AG08395 (cell line): ENCODE measurements at regions not wholly inside any gene's neighbourhood (a gene's known extent, or its start where the extent isn't known, plus 50 kb on each side); places are given as distances from the start of the nearest gene placed in this dataset.

Experiments used
- DNase-seq: peaks from one replicate; pipeline ENCODE4 v3.0.0; 2012; ENCODE audit warnings: mixed read lengths, low spot score

DNA sequence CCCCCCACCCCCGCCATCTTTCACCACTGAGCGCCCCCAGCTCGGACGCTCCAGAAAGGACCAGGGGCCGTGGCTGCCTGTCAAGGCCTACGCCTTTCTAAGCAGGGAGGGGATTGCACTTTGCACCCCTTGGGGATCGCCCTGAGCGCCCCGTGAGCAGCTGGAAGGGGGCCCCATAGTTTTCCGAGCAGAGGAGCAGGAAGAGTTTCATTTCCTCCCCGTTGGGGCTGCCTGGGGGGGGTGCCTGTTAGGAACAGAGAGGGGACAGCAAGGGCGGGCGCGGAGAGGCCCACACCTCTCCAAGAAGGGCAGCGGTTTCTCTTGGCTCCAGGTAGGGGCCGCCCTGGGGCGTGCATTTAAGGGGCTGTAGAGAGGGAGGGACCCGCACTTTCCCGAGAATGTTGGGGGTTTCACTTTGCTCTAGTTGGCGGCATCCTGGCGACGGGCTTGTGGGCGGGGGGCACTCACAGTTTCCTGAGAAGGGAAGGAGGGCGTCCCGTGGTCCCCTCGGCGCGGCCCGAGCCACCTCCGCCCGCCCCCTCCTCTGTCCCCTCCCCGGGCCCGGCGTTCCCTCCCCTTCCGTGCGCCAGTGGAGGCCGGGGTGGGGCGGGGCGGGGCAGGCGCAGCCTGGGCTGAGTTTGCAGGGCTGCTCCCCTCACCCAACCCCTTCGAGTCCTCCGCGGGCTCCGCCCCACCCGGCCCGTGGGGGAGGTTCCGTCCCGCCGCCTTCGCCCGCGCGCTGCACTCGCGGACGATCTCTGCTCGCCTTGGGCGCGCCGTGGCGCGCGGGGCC, 82.3 kb upstream of the CD99 start:
- peak; percentile 95 for DNase-seq

DNA sequence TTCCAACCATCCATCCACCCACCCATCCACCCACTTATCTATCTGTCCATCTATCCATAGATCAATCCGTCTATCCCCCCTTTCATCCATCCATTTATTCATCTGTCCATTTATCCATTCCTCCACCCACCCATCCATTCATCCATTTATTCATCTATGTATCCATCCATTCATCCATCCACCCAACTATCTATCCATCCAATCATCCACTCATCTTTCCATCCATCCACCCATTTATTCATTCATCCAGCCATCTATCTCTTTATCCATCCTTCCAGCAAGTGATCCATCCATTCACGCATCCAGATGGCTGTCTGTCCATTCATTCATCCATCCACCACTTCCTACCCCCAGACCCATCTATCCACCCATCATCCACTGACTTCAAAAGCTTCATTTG, 84.0 kb upstream of the CD99 start:
- DNase-seq = no peak

DNA sequence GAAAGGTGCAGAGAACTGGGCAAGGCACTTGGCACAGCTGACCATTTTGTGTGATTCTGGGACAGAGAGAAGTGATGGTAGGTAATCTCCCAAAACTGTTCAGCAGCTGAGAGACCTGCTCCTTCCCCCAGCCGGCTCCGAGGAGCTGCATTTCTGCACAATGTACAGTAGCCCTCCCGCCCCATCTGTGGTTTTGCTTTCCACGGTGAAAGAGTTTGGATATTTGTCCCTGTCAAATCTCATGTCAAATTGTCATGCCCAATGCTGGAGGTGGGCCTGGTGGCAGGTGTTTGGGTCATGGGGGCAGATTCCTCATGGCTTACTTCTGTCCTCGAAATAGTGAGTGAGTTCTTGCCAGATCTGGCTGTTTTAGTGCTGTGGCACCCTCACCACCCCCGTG, 90.5 kb upstream of the CD99 start:
- no peak for DNase-seq

DNA sequence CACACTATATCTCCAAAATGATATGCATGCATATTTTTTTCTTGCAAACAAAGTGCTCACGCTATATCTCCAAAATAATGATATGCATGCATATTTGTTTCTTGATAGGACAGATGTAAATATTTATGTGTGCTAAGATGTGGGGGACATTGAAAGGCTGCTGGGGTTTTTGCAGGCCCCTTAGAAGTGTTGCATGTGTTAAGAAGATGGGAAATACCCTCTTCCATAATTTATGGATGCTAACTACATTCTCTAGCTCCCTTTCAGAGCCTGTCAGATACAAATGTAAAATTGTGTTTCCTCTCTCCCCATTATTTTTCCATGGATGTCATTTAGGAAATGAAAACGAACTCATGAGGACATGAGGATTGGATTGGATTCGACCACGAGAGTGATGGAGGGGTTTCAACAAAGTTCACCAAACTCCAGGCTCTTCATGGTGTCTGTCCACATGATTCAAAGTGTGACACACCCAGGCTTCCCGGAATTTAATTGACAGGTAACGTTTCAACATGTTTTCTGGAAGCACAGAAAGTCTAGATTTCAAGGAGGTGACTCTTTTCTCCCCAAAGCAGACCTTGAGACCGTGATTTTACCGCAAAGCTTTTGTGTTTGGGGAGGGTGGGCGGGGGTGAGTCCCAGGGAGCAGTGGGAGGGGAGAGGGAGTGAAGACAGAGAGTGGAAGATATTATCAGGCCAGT, 94.4 kb upstream of the CD99 start:
- DNase-seq = no peak

DNA sequence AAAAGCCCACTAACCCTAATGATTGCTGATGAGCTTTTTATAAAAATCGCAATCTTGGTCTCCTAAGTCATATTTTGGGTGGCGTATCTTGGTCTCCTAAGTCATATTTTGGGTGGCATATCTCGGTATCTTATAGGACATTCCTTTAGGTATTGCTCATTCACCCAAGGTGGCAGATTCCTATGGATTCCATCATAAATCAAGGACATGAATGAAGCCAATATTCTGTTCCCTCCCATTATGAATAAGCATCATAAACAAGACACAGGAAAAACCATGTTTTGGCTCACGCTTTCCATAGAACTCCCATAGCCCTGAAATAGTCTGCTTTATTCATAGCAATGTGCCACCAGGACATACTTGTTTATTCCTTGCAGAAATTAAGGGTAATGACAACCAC, 95.0 kb upstream of the CD99 start:
- DNase-seq = no peak

DNA sequence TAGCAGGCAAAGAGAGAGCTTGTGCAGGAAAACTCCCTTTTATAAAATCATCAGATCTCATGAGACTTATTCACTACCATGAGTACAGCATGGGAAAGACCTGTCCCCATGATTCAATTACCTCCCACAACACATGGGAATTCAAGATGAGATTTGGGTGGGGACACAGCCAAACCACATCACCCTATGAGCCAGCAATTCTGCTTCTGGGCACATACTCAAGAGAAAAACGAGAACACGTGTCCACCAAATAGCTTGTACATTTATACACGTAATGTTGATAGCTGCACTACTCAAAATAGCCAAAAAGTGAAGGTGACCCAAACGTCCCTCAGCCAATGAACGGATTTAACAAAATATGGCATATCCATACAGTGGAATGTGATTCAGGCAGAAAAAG, 94.5 kb upstream of the DHRSX start:
- DNase-seq = no peak

DNA sequence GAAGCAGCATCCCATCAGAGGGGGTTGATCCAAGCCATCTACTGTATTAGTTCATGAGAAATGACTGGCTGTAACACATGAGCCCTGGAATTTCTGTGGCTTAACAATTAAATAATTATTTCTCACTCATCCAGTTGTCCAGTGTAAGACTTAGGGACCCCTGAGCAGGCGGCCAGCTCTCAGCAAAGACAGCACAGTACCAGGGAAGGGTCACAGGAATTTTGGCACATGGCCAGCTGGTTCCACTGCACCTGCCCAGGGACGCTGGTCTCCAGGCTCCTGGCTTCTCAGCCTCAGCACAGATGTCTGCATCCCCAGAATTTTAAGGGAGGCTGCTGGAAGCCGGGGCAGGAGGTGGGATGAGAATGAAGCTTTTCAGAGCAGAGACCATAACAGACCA, 93.7 kb upstream of the DHRSX start:
- DNase-seq = no peak

DNA sequence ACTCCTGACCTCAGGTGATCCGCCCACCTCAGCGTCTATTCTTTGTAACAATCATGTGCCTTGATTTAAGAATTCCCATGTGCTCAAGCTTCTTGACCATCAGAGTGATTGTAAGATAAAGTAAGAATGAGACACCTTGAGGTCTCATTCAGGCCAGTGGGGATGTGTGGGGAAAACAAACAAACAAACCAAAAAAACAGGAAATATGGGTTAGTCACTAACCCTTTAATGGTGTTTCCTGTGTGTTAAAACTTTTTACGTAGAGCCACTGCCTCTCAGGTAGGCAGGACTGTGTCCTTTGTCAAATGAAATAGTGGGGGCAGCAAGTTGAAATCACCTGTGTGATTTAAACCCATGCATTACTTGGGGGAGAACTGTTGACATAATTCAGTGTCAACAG, 91.5 kb upstream of the DHRSX start:
- no peak for DNase-seq

DNA sequence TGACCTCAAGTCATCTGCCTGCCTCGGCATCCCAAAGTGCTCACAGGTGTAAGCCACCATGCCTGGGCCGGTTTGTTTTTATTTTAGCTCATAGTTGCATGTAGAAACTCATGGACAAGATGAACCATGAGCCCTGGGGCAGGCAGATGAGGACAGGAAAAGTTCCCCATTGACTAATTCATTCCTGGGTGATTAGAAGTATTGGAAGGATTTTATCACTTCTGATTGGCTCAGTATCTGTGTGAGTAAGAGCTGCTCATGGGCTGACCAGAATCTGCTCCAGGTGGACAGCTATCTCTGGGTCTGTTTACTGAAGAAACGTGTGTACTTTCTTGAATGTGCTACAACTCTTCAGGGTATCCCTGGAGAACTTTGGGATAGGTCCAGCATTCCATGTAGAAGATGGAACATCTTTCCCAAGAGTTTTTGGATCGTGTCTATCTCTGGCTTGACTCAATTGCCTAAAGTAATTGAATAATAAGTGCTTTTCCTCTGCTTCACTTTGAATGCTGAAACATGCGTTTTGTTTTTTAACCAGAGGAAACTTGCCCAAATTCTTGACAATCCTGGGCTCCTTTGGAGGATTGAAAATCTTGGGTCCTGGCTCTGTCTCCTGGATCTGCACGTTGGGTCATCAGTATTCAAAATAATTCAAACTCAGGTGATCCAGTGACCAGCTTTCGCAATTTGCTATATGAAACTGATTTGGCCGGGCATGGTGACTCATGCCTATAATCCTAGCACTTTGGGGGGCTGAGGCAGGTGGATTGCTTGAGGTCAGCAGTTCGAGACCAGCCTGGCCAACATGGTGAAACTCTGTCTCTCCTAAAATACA, 88.6 kb upstream of the DHRSX start:
- DNase-seq = peak; percentile 46

DNA sequence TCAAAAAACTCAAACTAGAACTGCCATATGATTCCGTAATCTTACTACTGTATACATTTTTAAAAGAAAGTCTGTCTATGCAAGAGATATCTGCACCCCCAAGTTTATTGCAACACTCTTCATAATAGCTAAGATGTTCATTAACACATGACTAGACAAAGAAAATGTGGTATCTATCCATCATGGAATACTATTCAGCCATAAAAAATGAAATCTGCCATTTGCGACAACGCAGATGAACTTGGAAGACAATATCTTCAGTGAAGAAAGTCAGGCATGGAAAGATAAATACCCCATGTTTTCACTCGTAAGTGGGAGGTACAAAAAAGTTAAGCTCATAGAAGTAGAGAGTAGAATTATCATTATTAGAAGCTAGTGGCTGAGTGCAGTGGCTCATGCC, 87.3 kb upstream of the DHRSX start:
- DNase-seq = no peak

DNA sequence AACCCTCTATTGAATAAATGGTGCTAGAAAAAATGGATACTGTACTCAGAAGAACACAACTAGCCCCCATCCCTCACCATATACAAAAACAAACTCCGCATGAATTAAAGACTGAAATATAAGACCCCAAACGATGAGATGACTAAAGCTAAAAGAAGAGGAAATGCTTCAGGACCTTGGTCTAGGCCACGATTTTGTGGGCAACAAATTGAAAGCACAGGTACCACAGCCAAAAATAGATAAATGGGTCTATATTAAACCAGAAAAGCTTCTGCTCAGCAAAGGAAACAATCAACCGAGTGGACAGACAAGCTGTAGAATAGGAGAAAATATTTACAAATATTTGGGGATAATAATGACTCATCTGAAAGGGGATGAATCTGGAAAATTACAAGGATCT, 86.4 kb upstream of the DHRSX start:
- DNase-seq = no peak

DNA sequence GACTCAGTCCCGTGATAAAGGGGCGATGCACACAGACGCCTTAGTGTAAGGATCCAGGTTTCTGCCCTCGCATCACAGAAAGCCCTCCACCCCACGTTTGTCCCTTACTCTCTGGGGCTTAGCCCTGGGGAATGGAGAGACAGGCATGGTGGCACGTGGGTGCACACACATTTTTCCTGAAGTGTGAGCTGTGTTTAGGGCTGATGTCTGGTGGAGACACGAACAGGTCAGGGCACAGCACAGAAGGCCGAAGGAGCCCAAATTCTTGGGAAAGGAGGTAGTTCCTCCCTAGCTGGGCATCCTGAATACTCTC, 84.3 kb upstream of the DHRSX start:
- no peak for DNase-seq

DNA sequence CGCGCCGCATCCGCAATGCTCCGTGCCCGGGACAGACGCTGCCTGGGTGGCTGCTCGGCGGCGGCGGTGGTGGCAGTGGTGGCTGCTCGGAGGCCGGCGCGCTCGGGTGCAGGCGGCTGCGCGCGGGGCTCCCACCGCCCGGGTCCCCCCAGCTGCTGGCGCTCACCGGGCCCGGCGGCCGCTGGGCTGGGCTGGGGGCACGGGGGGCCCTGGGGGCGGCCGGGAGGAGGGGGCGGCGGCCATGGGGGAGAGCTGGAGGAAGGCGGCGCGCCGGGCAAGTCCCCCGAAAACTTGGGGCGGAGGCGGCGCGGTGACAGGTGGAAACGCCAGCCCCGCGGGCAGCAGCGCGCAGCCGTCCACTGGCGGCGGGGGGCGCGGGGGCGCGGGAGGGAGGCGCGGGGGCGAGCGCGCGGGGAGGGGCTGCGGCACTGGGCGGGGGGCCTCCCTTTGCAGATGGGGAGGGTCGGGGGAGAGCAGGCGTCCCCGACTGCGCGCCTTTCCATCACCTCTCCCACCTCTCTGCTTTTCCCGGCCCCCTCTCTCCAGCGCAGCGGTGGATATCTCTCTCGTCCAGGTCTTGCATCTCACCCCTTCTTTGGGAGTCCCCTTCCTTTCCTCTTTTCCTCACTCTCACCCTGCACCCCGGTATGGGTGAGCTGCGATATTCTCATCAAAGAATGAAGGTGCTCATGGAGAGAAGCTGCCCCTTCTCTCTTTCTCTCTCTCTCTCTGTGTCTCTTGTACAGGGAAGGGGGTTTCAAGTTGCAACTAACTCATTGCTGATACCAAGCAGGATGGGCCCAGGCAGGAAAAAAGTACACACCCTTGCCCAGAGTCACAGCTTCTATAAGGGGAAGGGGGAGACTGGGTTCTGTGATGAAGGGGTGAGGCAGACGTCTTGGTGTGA, 83.7 kb upstream of the DHRSX start:
- no peak for DNase-seq

DNA sequence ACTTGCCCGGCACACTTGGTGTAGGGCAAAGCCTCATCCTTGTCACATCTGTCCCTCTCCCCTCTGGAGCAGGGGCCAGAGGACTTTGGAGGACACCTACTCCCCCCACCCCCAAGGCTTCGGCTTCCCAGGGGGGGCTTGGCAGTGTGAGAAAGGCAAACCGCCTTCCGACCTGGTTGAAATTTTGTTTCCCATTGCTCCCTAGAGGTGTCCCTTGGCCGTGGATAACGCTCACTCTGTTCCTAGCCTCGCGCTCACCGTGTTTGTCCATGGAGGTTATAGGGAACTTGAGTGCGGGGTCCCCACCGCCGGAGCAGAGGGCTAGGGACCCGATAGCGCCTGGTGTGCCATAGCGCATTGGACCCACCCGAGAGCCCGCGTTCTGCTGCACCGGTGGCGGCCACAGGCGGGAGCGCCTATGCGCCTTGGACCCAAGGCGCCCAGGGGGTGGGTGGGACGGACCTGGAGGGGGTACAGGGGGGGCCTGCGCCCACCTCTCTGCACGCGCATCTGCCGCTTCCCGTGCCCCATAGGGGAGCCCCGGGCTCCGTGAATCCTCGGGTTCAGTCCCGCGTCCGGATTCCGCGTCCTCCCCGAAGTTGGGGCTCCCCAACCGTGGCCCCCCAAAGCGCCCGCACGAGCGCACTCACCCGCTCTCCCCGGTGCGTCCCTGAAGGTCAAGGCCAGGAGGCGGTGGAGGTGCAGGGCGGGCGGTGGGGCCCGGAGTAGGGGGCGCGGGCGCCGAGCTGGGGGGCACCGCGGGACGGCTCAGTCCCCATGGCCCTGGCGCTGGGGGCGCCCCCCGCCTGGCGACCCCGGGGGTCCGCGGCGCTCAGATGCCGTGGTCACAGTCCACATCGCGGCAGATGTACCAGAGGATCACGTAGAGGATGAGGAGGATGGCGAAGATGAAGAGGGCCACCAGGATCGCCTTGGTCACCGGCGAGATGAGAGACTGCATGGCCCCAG, 82.7 kb upstream of the DHRSX start:
- no peak for DNase-seq

DNA sequence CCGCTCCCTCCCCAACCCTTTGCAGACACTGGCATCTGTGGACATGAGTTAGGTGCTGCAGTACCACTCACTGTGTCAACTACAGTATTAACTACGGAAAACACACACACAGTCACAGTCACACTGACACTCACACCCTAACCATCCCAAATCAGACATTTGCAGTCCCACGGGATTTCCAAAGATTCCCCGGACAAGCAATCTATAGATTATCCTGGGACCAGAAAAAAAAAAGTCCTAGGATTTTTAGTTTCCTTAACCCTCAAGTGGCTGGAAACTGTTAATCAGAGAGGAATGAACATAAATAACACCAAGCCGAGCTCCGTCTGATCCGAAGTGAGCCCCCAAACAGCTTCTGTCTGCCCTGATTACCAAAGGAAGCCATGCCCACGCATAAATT, 81.9 kb upstream of the DHRSX start:
- DNase-seq = no peak

DNA sequence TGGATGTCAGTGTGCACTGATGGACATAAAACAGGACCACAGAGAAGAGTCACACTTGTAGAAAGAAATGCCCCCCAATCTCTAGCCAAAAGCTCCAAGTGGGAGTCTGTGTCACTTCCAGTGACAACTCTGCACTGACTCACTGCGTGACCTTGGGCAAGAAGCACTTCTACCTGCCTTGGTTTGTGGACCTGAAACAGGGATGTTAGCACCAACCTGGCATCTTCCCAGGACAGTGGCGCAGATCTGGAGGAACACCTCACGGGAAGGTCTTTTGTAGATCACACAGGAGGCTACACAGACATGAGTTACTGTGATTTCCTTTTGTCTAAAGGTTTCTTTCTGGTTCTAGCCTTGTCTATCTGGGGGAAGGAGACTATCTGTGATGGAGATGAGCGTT, 80.5 kb upstream of the DHRSX start:
- no peak for DNase-seq

DNA sequence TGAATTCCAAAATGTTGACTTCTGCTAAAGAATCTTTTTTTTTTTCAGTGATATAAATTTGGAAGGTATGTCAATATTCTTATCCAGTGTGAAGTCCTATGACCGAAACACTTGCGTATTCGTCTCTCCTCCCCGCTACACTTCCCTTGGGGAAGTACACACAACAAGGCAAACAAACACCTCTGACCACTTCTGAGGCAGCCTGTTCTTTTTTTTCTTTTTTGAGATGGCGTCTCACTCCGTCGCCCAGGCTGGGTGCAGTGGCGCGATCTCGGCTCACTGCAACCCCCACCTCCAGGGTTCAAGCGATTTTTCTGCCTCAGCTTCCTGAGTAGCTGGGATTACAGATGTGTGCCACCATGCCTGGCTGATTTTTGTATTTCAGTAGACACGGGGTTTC, 78.1 kb upstream of the DHRSX start:
- DNase-seq = no peak

DNA sequence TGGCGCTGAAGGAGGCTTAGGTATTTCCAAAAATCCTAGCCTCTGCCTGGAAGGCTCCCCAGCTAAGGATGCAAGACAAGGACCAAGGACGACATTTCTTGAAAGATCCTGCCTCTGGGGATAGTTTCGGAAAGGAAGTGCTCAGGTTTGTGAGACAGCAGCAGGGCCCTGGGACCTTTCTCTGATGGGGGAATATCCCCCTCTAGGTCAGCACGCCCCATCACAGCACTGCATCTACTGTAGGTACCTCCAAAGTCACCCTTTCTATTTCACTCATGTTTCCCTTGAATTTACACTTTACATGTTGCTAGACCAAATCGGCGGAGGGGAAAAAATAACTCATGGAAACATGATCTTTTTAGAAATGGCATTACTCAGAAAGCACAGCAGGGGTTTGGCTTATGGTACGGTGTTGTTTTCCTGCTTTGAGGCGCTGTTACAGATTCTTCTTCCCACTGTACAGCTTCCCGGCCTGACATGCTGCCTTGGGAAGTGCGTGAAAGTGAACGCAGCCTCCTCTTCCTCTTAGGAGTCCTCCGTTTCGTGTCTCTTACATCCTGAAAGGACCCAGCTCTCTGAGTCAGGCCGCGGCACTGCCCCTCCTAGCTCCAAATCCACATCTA, 77.2 kb upstream of the DHRSX start:
- DNase-seq = no peak

DNA sequence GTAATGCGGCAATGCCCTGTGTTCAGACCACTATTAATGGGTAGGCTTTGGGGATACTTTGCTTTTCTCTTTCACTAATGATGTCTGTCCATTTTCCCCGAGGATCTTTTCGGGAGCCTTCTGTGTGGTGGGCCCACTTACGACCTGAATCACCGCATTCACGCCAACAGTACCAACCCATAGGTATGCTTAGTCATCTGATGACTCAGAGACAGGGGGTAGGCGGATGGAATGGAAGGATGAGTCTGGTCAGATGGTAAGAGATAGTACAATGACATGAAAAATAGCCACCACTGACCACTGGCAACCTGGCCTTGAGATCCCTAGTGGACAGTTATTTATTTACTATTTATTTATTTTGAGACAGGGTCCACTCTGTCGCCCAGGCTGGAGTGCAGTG, 76.0 kb upstream of the DHRSX start:
- no peak for DNase-seq

DNA sequence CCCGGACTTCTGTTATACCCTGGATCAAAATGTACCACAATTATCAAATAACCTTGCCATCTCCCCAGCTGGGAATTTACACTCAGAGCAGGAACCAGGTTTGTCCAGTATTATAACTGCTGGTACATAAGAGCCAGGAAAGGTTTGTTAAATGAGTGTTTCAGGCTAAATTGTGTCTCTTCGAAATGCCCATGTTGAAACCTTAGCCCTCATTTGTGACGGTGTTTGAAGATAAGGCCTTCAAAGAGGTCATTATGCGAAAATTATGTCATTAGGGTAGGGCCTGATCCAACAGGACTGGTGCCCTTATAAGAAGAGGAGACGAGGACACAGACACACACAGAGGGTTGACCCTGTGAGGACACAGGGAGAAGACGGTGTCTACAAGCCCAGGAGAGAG, 73.5 kb upstream of the DHRSX start:
- no peak for DNase-seq
